ENCODE measurements at regions not wholly inside any gene's neighbourhood (a gene's known extent, or its start where the extent isn't known, plus 50 kb on each side); places are given as distances from the start of the nearest gene placed in this dataset.

DNA sequence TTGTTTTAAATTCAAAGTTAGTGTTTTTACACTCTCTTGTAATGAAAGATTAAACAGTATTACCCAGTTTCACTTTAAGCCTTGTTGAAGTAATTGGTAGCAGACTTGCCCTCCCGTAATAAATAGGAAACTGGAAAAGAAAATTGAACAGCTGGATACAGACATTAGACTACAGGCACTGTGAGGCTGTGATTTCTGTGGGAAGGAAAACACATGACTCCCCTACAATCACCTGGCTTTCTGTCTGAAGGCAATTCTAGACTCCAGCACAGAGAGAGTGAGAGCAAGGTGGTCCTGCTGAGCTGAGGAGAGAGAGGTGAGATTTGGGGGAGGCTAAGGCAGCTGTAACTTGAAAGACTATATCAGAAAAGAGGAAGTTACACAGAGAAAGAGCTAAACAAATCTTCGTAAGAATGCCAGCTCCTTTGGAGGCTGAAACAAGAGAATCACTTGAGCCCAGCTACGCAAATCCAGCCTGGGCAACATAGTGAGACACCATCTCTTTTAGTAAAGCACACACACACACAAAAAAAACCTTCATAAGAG lies 57.8 kb upstream of the CDYL2 start:
- no peak for DNase-seq (ENCODE audit: low read depth)
